OCI-LY1 (cell line): ENCODE measurements at regions not wholly inside any gene's neighbourhood (a gene's known extent, or its start where the extent isn't known, plus 50 kb on each side); places are given as distances from the start of the nearest gene placed in this dataset.

Experiments
- H2AFZ ChIP-seq: fragments of 200-600 bp; sonication (generic), shearing (Covaris generic); 2 replicates; pipeline ENCODE4 v1.6.0; 2014; ENCODE audit warnings: antibody characterized with exemption, mild to moderate bottlenecking, low read length
- H3F3A ChIP-seq: fragments of 200-600 bp; sonication (generic), shearing (Covaris generic); 2 replicates; pipeline ENCODE4 v1.6.0; 2014; ENCODE audit warnings: mild to moderate bottlenecking, antibody characterized with exemption, low read length, moderate library complexity; ENCODE audit not compliant: insufficient read depth
- H3K27ac ChIP-seq: fragments of 200-600 bp; sonication (generic); 2 replicates; pipeline ENCODE4 v1.5.1; 2014; ENCODE audit warnings: low read length, mixed run types, mild to moderate bottlenecking, low read depth; ENCODE audit not compliant: poor library complexity, severe bottlenecking
- H3K27me3 ChIP-seq: fragments of 200-600 bp; sonication (generic); 2 replicates; pipeline ENCODE4 v1.6.0; 2014; ENCODE audit warnings: antibody characterized with exemption, mild to moderate bottlenecking, low read length, moderate library complexity; ENCODE audit not compliant: insufficient read depth
- H3K36me3 ChIP-seq: fragments of 200-600 bp; sonication (generic); 2 replicates; pipeline ENCODE4 v1.6.1; 2014; ENCODE audit warnings: mild to moderate bottlenecking, antibody characterized with exemption, low read length, moderate library complexity, mixed read lengths; ENCODE audit not compliant: insufficient read depth
- H3K4me1 ChIP-seq: fragments of 200-600 bp; sonication (generic); 2 replicates; pipeline ENCODE4 v1.5.1; 2014; ENCODE audit warnings: mild to moderate bottlenecking, low read length, moderate library complexity; ENCODE audit not compliant: insufficient read depth, severe bottlenecking
- H3K4me2 ChIP-seq: fragments of 200-600 bp; sonication (generic), shearing (Covaris generic); 2 replicates; pipeline ENCODE4 v1.6.1; 2014; ENCODE audit warnings: low read length
- H3K4me3 ChIP-seq: fragments of 200-600 bp; sonication (generic); 2 replicates; pipeline ENCODE4 v1.5.1; 2014; ENCODE audit warnings: low read length, low read depth, mild to moderate bottlenecking, mixed read lengths; ENCODE audit not compliant: poor library complexity, severe bottlenecking
- H3K79me2 ChIP-seq: fragments of 200-600 bp; shearing (Covaris generic); 2 replicates; pipeline ENCODE4 v1.6.1; 2016; ENCODE audit warnings: mixed run types, low read length, mixed read lengths; ENCODE audit not compliant: insufficient read depth
- H3K9ac ChIP-seq: fragments of 200-600 bp; sonication (generic), shearing (Covaris generic); 2 replicates; pipeline ENCODE4 v1.6.1; 2014; ENCODE audit warnings: mild to moderate bottlenecking, low read length, mixed read lengths
- H3K9me2 ChIP-seq: fragments of 200-600 bp; sonication (generic), shearing (Covaris generic); 2 replicates; pipeline ENCODE4 v1.6.1; 2014; ENCODE audit warnings: low read depth, mild to moderate bottlenecking, low read length, mixed read lengths
- H3K9me3 ChIP-seq: fragments of 200-600 bp; shearing (Covaris generic); 2 replicates; pipeline ENCODE4 v1.6.1; 2014; ENCODE audit warnings: low read length, mixed read lengths
- H4K20me1 ChIP-seq: fragments of 200-600 bp; sonication (generic), shearing (Covaris generic); 2 replicates; pipeline ENCODE4 v1.6.0; 2016; ENCODE audit warnings: mild to moderate bottlenecking, low read length; ENCODE audit not compliant: insufficient read depth
- EZH2 ChIP-seq: fragments of 200-600 bp; sonication (generic), shearing (Covaris generic); IDR thresholded peaks from 2 replicates; pipeline ENCODE4 v1.8.0; 2017; ENCODE audit warnings: borderline replicate concordance, mixed run types, mild to moderate bottlenecking, antibody characterized with exemption, low read length, moderate library complexity, mixed read lengths
- TF ChIP-seq, protein P1 (sequence below): fragments of 200-600 bp; sonication (generic), shearing (Covaris generic); IDR thresholded peaks from 2 replicates; pipeline ENCODE4 v1.5.1; 2017; ENCODE audit warnings: mild to moderate bottlenecking, antibody characterized with exemption, low read length, moderate library complexity, mixed read lengths

DNA sequence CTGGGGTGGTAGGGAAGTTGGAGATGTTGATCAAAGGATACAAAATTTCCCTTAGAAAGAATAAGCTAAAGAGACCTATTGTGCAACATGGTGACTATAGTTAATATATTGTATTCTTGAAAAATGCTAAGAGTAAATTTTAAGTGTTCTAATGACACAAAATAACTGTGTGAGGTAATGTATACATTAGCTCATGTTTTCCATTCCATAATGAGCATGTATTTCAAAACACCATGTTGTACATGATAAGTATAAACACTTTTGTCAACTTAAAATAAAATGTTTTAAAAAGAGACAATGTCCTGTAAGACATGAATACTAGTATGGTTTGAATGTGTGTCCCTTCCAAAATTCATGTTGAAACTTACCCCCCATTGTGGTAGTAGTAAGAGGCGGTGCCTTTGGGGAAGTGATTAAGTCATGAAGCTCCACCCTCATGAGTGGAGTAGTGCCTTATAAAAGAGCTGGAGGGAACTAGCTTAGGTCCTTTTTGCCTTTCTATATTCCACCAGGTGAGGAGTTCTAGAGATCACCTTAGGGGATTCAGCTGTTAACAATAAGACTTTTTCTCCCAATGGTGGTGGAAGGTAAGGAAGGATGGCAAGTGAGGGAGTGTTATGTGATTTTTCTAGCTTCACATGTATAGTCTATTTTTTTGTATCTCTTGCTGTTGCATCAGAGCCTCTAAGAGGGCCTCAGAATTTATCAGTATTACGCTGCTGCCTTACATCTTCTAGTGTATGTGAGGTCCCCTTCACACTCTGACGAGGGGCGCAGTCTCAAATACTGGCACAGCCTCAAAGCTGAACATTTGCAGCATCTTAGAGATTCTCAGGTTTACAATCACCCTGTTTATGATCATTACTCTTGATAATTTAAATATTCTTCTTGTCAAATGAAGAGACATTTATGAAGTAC is 94.9 kb upstream of the NREP start:
- H2AFZ ChIP-seq = no peak overlapping the region
- no peaks in the 10 kb centered on the region for H4K20me1 ChIP-seq
- H3F3A ChIP-seq = no peaks in the 10 kb centered on the region
- no peak overlapping the region for H3K9ac ChIP-seq
- no peaks in the 10 kb centered on the region for H3K9me3 ChIP-seq
- no peaks in the 10 kb centered on the region for H3K27me3 ChIP-seq
- H3K27ac ChIP-seq = no peak overlapping the region
- H3K4me3 ChIP-seq = no peak overlapping the region
- H3K36me3 ChIP-seq = no peaks in the 10 kb centered on the region
- TF ChIP-seq, protein P1, sequence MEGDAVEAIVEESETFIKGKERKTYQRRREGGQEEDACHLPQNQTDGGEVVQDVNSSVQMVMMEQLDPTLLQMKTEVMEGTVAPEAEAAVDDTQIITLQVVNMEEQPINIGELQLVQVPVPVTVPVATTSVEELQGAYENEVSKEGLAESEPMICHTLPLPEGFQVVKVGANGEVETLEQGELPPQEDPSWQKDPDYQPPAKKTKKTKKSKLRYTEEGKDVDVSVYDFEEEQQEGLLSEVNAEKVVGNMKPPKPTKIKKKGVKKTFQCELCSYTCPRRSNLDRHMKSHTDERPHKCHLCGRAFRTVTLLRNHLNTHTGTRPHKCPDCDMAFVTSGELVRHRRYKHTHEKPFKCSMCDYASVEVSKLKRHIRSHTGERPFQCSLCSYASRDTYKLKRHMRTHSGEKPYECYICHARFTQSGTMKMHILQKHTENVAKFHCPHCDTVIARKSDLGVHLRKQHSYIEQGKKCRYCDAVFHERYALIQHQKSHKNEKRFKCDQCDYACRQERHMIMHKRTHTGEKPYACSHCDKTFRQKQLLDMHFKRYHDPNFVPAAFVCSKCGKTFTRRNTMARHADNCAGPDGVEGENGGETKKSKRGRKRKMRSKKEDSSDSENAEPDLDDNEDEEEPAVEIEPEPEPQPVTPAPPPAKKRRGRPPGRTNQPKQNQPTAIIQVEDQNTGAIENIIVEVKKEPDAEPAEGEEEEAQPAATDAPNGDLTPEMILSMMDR = no peak
- no peak for TF ChIP-seq EZH2
- H3K4me2 ChIP-seq = no peak overlapping the region
- no peaks in the 10 kb centered on the region for H3K9me2 ChIP-seq
- H3K79me2 ChIP-seq = no peaks in the 10 kb centered on the region
- H3K4me1 ChIP-seq = peaks cover 16% of the 10 kb centered on the region

DNA sequence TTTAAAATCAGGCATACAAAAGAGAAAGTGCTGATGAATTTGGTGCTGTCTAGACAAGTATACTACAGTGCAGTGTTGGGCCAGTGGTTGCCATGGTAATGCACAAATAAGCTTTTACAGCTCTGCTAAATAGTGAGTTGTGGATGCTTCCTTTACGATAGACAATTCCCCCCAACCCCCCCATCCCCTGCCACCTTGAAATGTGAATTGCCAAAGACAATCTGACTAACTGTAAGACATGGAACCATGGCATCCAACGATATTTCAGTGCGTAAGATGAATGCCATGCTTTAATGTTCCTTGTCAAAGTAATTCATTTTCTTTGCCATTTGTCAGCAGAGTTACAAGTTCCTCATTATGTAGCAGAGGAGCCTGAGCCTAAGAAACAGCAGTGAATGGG is 91.5 kb upstream of the NREP start:
- no peaks in the 10 kb centered on the region for H3F3A ChIP-seq
- H3K4me1 ChIP-seq = peaks cover 3% of the 10 kb centered on the region
- H3K9me3 ChIP-seq = no peaks in the 10 kb centered on the region
- H2AFZ ChIP-seq = no peak overlapping the region
- H3K27me3 ChIP-seq = no peaks in the 10 kb centered on the region
- no peaks in the 10 kb centered on the region for H3K9me2 ChIP-seq
- no peaks in the 10 kb centered on the region for H3K79me2 ChIP-seq
- no peak overlapping the region for H3K9ac ChIP-seq
- no peaks in the 10 kb centered on the region for H4K20me1 ChIP-seq
- H3K27ac ChIP-seq = no peak overlapping the region
- H3K4me2 ChIP-seq = no peak overlapping the region
- no peaks in the 10 kb centered on the region for H3K36me3 ChIP-seq
- no peak for TF ChIP-seq EZH2
- TF ChIP-seq, protein P1 = no peak
- no peak overlapping the region for H3K4me3 ChIP-seq

DNA sequence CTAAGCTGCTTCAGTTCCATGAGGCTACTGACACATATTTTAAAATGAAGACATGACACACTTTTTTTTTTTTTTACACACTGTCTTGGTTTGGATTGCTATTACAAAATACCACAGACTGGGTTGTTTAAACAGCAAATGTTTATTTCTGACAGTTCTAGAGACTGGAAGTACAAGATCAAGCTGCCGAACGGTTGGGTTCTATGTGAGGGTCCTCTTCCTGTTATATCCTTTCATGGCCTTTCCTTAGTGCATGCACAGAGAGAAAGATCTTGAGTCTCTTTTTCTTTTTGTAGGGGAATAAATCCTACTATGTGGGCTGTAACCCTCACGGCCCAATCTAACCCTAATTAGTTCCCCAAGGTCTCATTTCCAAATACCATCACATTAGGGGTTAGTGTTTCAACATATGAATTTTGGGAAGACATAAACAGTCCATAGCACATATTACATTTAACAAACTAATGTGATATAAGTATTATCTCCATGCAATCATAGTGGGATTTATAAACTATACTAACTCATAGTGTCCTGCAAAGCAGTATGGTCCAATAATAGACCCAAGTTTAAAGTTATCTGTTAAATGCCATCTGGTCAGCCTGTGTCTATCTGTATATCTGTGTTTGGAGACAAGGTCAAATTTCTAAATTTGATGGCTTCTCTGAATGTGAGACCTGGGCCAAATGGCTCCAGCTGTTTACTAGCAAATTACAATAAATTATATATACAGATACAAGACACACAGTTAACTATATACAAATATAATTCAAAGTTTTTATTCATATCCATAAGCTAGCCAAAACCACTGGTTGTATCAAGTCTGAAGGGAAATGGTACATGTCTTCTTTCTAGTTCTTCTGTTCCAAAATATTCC is 90.3 kb upstream of the NREP start:
- Histone ChIP-seq H3K27ac (no peak overlapping the region), H3K4me1 (no peaks in the 10 kb centered on the region), H3K9ac (no peak overlapping the region), H2AFZ (no peak overlapping the region), H3K27me3 (no peaks in the 10 kb centered on the region), H3K4me3 (no peak overlapping the region), H3F3A (no peaks in the 10 kb centered on the region), H3K79me2 (no peaks in the 10 kb centered on the region), H4K20me1 (no peaks in the 10 kb centered on the region), H3K9me2 (no peaks in the 10 kb centered on the region), H3K9me3 (no peaks in the 10 kb centered on the region), H3K4me2 (no peak overlapping the region), H3K36me3 (no peaks in the 10 kb centered on the region)
- TF ChIP-seq, protein P1 = no peak
- no peak for TF ChIP-seq EZH2
